Heart right ventricle (tissue), 16 donors: ENCODE measurements at regions not wholly inside any gene's neighbourhood (a gene's known extent, or its start where the extent isn't known, plus 50 kb on each side); places are given as distances from the start of the nearest gene placed in this dataset.

Source experiments
- ATAC-seq, 8 donors: fragments of 200-7000 bp; cut with Tn5 transposase; one replicate each; pipeline ENCODE4 v1.9.1; 2020; ENCODE audit warnings: mild to moderate bottlenecking in 8 of 8, moderate library complexity in 8 of 8, moderate number of reproducible peaks in 1 of 8
- DNase-seq, 2 donors: peaks; one replicate each; pipeline ENCODE4 v3.0.0-alpha.2; 2020
- H3K27ac ChIP-seq, 10 donors: fragments of 200-600 bp; sonication (generic) in 2 of 10; one replicate each; pipeline versions ENCODE4 v1.5.0 to v1.8.0; 2020 to 2022; ENCODE audit warnings: mild to moderate bottlenecking in 3 of 10
- H3K27me3 ChIP-seq, 7 donors: fragments of 200-600 bp; one replicate each; pipeline ENCODE4 v1.8.0; 2021 to 2022; ENCODE audit warnings: mild to moderate bottlenecking in 2 of 7
- H3K36me3 ChIP-seq, 9 donors: fragments of 200-600 bp; sonication (generic) in 1 of 9; one replicate each; pipeline versions ENCODE4 v1.5.0 to v1.8.0; 2020 to 2022; ENCODE audit warnings: mild to moderate bottlenecking in 2 of 9
- H3K4me1 ChIP-seq, 9 donors: fragments of 200-600 bp; sonication (generic) in 1 of 9; one replicate each; pipeline versions ENCODE4 v1.5.0 to v1.8.0; 2020 to 2022; ENCODE audit warnings: mild to moderate bottlenecking in 4 of 9
- H3K4me3 ChIP-seq, 10 donors: fragments of 200-600 bp; sonication (generic) in 2 of 10; one replicate each; pipeline versions ENCODE4 v1.5.0 to v1.8.0; 2020 to 2022; ENCODE audit warnings: mild to moderate bottlenecking in 7 of 10, moderate library complexity in 2 of 10
- H3K9me3 ChIP-seq, 11 donors: fragments of 200-600 bp in 10 of 11; sonication (generic) in 2 of 11; one replicate each; pipeline versions ENCODE4 v1.5.0 to v1.8.0; 2013 to 2022; ENCODE audit warnings: mild to moderate bottlenecking in 2 of 11, control low read depth in 1 of 11, moderate library complexity in 1 of 11
- CTCF ChIP-seq, 9 donors: fragments of 200-600 bp; sonication (generic) in 2 of 9; IDR thresholded peaks; one replicate each; pipeline versions ENCODE4 v1.5.0 to v1.8.0; 2021 to 2022; ENCODE audit warnings: antibody characterized with exemption in 9 of 9, mild to moderate bottlenecking in 5 of 9, moderate library complexity in 1 of 9
- WGBS, 2 donors: extraction: QIAGEN DNeasy Blood & Tissue Kit; methylation state at CpG; one replicate each; pipeline ENCODE4 v1.1.7; 2013; ENCODE audit warnings: inconsistent platforms in 1 of 2; 5-methylcytosine and 5-hydroxymethylcytosine counted together
- intact Hi-C, 10 donors: fragments of 100-400 bp; cut with DNase I; formaldehyde crosslinking; loops; one replicate each; pipeline versions ENCODE4 v1.11.1 to v1.14.2; 2022
- donor health status: Arrhythmogenic right ventricular cardiomyopathy.
- donor health status: ischemic (EF 13 %, LVEDD 7.1; RV severe dilation, severe dysfunction).
- donor health status: healthy with polysubstance abuse.
- donor health status: DM: no; HTN: yes; CAD: no.
- donor health status: DM: no; HTN: no; CAD: no.
- donor health status: ischemic (EF 25% LVEDD 6.9; RV normal size, moderate dysfunction).
- donor health status: ischemic (EF 25% LVEDD 5.7; RV mildly dilated, moderate dysfunction).
- donor health status: healthy.
- donor health status: DM: yes; HTN: yes; CAD: no.
- donor health status: Ischemic cardiomyopathy.
- donor health status: ischemic (EF 35%, LVEDD 5.7; RV mildly dilated, moderate dysfunction).
- donor health status: nonischemic (EF 11% LVEDD 7.7; RV severe dilation, severe dysfunction).
- donor health status: DM: yes; HTN: yes; CAD: no.
- donor health status: PGD.
- donor health status: ischemic (EF 29% LVEDD 5.4; RV normal size, mild dysfunction).
- donor health status: nonischemic (EF 23%, LVEDD 6.1; RV moderate dilation, normal function).

- WGBS, 2 donors, result 48 to 53% methylated on average over 4 of the region's 4 CpGs
- Histone ChIP-seq H3K9me3 (peaks cover 0 to 12% (median 0%) of the 10 kb centered on the region in 11 donors), H3K27me3 (no peaks in the 10 kb centered on the region), H3K4me3 (no peak overlapping the region), H3K36me3 (no peaks in the 10 kb centered on the region), H3K27ac (no peak overlapping the region), H3K4me1 (no peaks in the 10 kb centered on the region)
- DNase-seq (no peak), ATAC-seq (no peak)
- intact Hi-C loops, result no loop called here
- TF ChIP-seq CTCF (IDR thresholded peaks at IDR 0.05), result no peak
Measured at GRCh38 chr7:53642361-53642760, 606.9 kb downstream of the POM121L12 start.

GRCh38 chr7:53642866-53643265 lies 607.4 kb downstream of the POM121L12 start:
- H3K36me3 ChIP-seq, result no peaks in the 10 kb centered on the region
- no peak for TF ChIP-seq CTCF (IDR thresholded peaks at IDR 0.05)
- ATAC-seq, result no peak
- intact Hi-C loops, result no loop called here
- DNase-seq, result no peak
- no peak overlapping the region for H3K27ac ChIP-seq
- H3K9me3 ChIP-seq, result peaks cover 0 to 13% (median 0%) of the 10 kb centered on the region in 11 donors
- H3K27me3 ChIP-seq, result no peaks in the 10 kb centered on the region
- no peaks in the 10 kb centered on the region for H3K4me1 ChIP-seq
- 37 to 38% methylated on average over 2 of the region's 2 CpGs for WGBS, 2 donors
- no peak overlapping the region for H3K4me3 ChIP-seq

GRCh38 chr7:53656881-53657280 lies 621.4 kb downstream of the POM121L12 start:
- Histone ChIP-seq H3K27me3 (no peaks in the 10 kb centered on the region), H3K27ac (no peak overlapping the region), H3K9me3 (peaks cover 0 to 14% (median 0%) of the 10 kb centered on the region in 11 donors), H3K4me3 (no peak overlapping the region), H3K4me1 (no peaks in the 10 kb centered on the region), H3K36me3 (no peaks in the 10 kb centered on the region)
- intact Hi-C loops, result no loop called here
- TF ChIP-seq CTCF (IDR thresholded peaks at IDR 0.05), result no peak
- WGBS, 2 donors, result 45 to 74% methylated on average over 1 of the region's 1 CpG
- ATAC-seq (no peak), DNase-seq (no peak)

- no peaks in the 10 kb centered on the region for H3K4me1 ChIP-seq
- DNase-seq (no peak), ATAC-seq (no peak)
- peaks cover 0 to 13% (median 0%) of the 10 kb centered on the region in 11 donors for H3K9me3 ChIP-seq
- no peak for TF ChIP-seq CTCF (IDR thresholded peaks at IDR 0.05)
- no peaks in the 10 kb centered on the region for H3K36me3 ChIP-seq
- no peaks in the 10 kb centered on the region for H3K27me3 ChIP-seq
- no peak overlapping the region for H3K4me3 ChIP-seq
- no peak overlapping the region for H3K27ac ChIP-seq
- WGBS, 2 donors, result 65 to 67% methylated on average over 1 of the region's 1 CpG
- intact Hi-C loops, result no loop called here
Measured at GRCh38 chr7:53657586-53657985, 622.2 kb downstream of the POM121L12 start.
